ENCODE measurements at regions not wholly inside any gene's neighbourhood (a gene's known extent, or its start where the extent isn't known, plus 50 kb on each side); places are given as distances from the start of the nearest gene placed in this dataset.

- no peak for DNase-seq
Measured at GRCh38 chr21:24976238-24976637, 631.0 kb downstream of the MRPL39 start.

GRCh38 chr21:24969068-24969467 is 638.2 kb downstream of the MRPL39 start:
- no peak for DNase-seq

GRCh38 chr21:24955275-24955961 is 651.9 kb downstream of the MRPL39 start:
- peak; percentile 43 for DNase-seq

- DNase-seq = no peak
Measured at GRCh38 chr21:24948186-24948585, 659.1 kb downstream of the MRPL39 start.

- DNase-seq = no peak
Measured at GRCh38 chr21:24945910-24946309, 661.4 kb downstream of the MRPL39 start.

- DNase-seq = no peak
Measured at GRCh38 chr21:24941316-24942185, 665.7 kb downstream of the MRPL39 start.

GRCh38 chr21:24939291-24939690 is 668.0 kb downstream of the MRPL39 start:
- DNase-seq = no peak

- DNase-seq = peak; percentile 20
Measured at GRCh38 chr21:24938573-24938972, 668.7 kb downstream of the MRPL39 start.

- no peak for DNase-seq
Measured at GRCh38 chr21:24935991-24936390, 671.3 kb downstream of the MRPL39 start.

- no peak for DNase-seq
Measured at GRCh38 chr21:24910591-24910990, 696.7 kb downstream of the MRPL39 start.

GRCh38 chr21:24903994-24904635 is 703.2 kb downstream of the MRPL39 start:
- DNase-seq = no peak

- DNase-seq = no peak
Measured at GRCh38 chr21:24899138-24899537, 708.1 kb downstream of the MRPL39 start.

GRCh38 chr21:24897883-24898282 is 709.4 kb downstream of the MRPL39 start:
- DNase-seq = no peak

- DNase-seq = no peak
Measured at GRCh38 chr21:24896735-24897124, 710.6 kb downstream of the MRPL39 start.

- peak; percentile 8 for DNase-seq
Measured at GRCh38 chr21:24895885-24896734, 711.2 kb downstream of the MRPL39 start.

- no peak for DNase-seq
Measured at GRCh38 chr21:24894324-24894723, 713.0 kb downstream of the MRPL39 start.

GRCh38 chr21:24890021-24890420 is 717.3 kb downstream of the MRPL39 start:
- no peak for DNase-seq

GRCh38 chr21:24881506-24881905 is 725.8 kb downstream of the MRPL39 start:
- DNase-seq = no peak

- DNase-seq = no peak
Measured at GRCh38 chr21:24870633-24871032, 736.6 kb downstream of the MRPL39 start.

GRCh38 chr21:24869862-24870261 is 737.4 kb downstream of the MRPL39 start:
- no peak for DNase-seq

GRCh38 chr21:24868117-24868516 is 739.2 kb downstream of the MRPL39 start:
- DNase-seq = no peak

GRCh38 chr21:24861471-24861870 is 745.8 kb downstream of the MRPL39 start:
- DNase-seq = no peak

GRCh38 chr21:24856326-24856725 is 751.0 kb downstream of the MRPL39 start:
- DNase-seq = no peak
